GM21526 (cell line): ENCODE measurements at regions not wholly inside any gene's neighbourhood (a gene's known extent, or its start where the extent isn't known, plus 50 kb on each side); places are given as distances from the start of the nearest gene placed in this dataset.

Experiments
- ATAC-seq: cut with Tn5 transposase; IDR thresholded peaks from one replicate; pipeline ENCODE4 v1.9.1; 2021; ENCODE audit warnings: moderate library complexity; ENCODE audit not compliant: unreplicated experiment, low FRiP score

GRCh38 chr13:60282186-60282585 lies 114.8 kb upstream of the TDRD3 start:
- no peak for ATAC-seq

GRCh38 chr13:60282708-60283107 lies 114.3 kb upstream of the TDRD3 start:
- ATAC-seq: no peak

- ATAC-seq: no peak
Observed at GRCh38 chr13:60286707-60287106, 110.3 kb upstream of the TDRD3 start.

- no peak for ATAC-seq
Observed at GRCh38 chr13:60288569-60288968, 108.5 kb upstream of the TDRD3 start.

- no peak for ATAC-seq
Observed at GRCh38 chr13:60303166-60303565, 93.9 kb upstream of the TDRD3 start.

- no peak for ATAC-seq
Observed at GRCh38 chr13:60311527-60311926, 85.5 kb upstream of the TDRD3 start.

- no peak for ATAC-seq
Observed at GRCh38 chr13:60312851-60313505, 84.0 kb upstream of the TDRD3 start.

GRCh38 chr13:60318186-60318585 lies 78.8 kb upstream of the TDRD3 start:
- no peak for ATAC-seq

GRCh38 chr13:60324131-60324530 lies 72.9 kb upstream of the TDRD3 start:
- ATAC-seq: no peak

GRCh38 chr13:60326273-60326672 lies 70.7 kb upstream of the TDRD3 start:
- ATAC-seq: no peak

- ATAC-seq: no peak
Observed at GRCh38 chr13:60327511-60327910, 69.5 kb upstream of the TDRD3 start.

GRCh38 chr13:60328073-60328472 lies 68.9 kb upstream of the TDRD3 start:
- ATAC-seq: no peak

GRCh38 chr13:60329221-60329923 lies 67.6 kb upstream of the TDRD3 start:
- ATAC-seq: peak; percentile 64

GRCh38 chr13:60331249-60332012 lies 65.6 kb upstream of the TDRD3 start:
- no peak for ATAC-seq

- ATAC-seq: no peak
Observed at GRCh38 chr13:60332682-60333081, 64.3 kb upstream of the TDRD3 start.

- ATAC-seq: no peak
Observed at GRCh38 chr13:60334310-60334709, 62.7 kb upstream of the TDRD3 start.

GRCh38 chr13:60335531-60335930 lies 61.5 kb upstream of the TDRD3 start:
- no peak for ATAC-seq

GRCh38 chr13:60338754-60339153 lies 58.3 kb upstream of the TDRD3 start:
- ATAC-seq: no peak

- ATAC-seq: no peak
Observed at GRCh38 chr13:60343978-60344377, 53.0 kb upstream of the TDRD3 start.

GRCh38 chr13:60347174-60347573 lies 49.8 kb upstream of the TDRD3 start:
- no peak for ATAC-seq
